ENCODE measurements at regions not wholly inside any gene's neighbourhood (a gene's known extent, or its start where the extent isn't known, plus 50 kb on each side); places are given as distances from the start of the nearest gene placed in this dataset.

DNA sequence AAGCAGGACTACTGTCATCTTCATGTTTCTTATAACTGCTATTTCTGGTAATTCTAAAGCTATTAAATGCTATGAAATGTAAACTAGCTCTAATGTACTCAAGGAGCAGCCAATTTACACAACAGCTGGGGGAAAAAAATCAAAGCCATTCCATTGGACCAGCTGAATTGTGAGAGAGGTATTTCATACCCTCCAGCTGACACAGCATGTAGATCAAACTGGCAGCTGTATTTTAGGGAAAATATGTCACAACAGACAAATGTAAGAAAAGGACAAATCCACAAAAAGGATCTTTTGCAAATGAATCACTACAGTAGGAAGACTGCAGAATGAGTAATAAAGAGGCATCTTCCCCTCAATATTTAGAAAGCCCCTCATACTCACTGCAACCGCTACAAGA, 65.2 kb upstream of the FAM47B start:
- TF ChIP-seq, protein P1, sequence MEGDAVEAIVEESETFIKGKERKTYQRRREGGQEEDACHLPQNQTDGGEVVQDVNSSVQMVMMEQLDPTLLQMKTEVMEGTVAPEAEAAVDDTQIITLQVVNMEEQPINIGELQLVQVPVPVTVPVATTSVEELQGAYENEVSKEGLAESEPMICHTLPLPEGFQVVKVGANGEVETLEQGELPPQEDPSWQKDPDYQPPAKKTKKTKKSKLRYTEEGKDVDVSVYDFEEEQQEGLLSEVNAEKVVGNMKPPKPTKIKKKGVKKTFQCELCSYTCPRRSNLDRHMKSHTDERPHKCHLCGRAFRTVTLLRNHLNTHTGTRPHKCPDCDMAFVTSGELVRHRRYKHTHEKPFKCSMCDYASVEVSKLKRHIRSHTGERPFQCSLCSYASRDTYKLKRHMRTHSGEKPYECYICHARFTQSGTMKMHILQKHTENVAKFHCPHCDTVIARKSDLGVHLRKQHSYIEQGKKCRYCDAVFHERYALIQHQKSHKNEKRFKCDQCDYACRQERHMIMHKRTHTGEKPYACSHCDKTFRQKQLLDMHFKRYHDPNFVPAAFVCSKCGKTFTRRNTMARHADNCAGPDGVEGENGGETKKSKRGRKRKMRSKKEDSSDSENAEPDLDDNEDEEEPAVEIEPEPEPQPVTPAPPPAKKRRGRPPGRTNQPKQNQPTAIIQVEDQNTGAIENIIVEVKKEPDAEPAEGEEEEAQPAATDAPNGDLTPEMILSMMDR (IDR thresholded peaks at IDR 0.05; ENCODE audit: low read length): no peak
- TF ChIP-seq EZH2 (optimal IDR thresholded peaks at IDR 0.05; ENCODE audit: low read depth, low read length) (no peak), EZH2phosphoT487 (IDR thresholded peaks at IDR 0.05; ENCODE audit: low read length) (no peak)
